ENCODE measurements at regions not wholly inside any gene's neighbourhood (a gene's known extent, or its start where the extent isn't known, plus 50 kb on each side); places are given as distances from the start of the nearest gene placed in this dataset.

- TF ChIP-seq RCOR1 (IDR thresholded peaks at IDR 0.05; ENCODE audit: insufficient replicate concordance, low read length) (no peak), NFE2L2 (IDR thresholded peaks at IDR 0.05; ENCODE audit: low read depth, low read length) (no peak), FOS (IDR thresholded peaks at IDR 0.05; ENCODE audit: low read depth, low read length) (no peak), CHD1 (IDR thresholded peaks at IDR 0.05; ENCODE audit: low read depth, low read length) (no peak), ELK1 (IDR thresholded peaks at IDR 0.05; ENCODE audit: borderline replicate concordance, low read depth, low read length) (no peak), RFX5 (IDR thresholded peaks at IDR 0.05; ENCODE audit: low read depth, low read length) (no peak), MAZ (IDR thresholded peaks at IDR 0.05; ENCODE audit: borderline replicate concordance, low read depth, low read length) (no peak), MXI1 (IDR thresholded peaks at IDR 0.05; ENCODE audit: borderline replicate concordance, low read depth, low read length) (no peak), CTCF (conservative IDR thresholded peaks at IDR 0.05; ENCODE audit: low read depth, low read length) (no peak), MAFK (IDR thresholded peaks at IDR 0.05; ENCODE audit: low read depth, low read length) (no peak), BHLHE40 (IDR thresholded peaks at IDR 0.05; ENCODE audit: low read depth, low read length) (no peak), USF2 (IDR thresholded peaks at IDR 0.05; ENCODE audit: low read depth, low read length) (no peak), RAD21 (IDR thresholded peaks at IDR 0.05; ENCODE audit: low read length) (no peak)
- Histone ChIP-seq H4K20me1 (ENCODE audit: insufficient read depth, low read length) (no peaks in the 10 kb centered on the region), H3K36me3 (ENCODE audit: control insufficient read depth, insufficient read depth, low read length) (no peaks in the 10 kb centered on the region), H2AK9ac (replicated peaks; ENCODE audit: low read depth, low read length, poor library complexity) (no peak overlapping the region), H3K4ac (ENCODE audit: low read depth, low read length) (no peak overlapping the region), H3K4me1 (ENCODE audit: control insufficient read depth, insufficient read depth, low read length) (no peaks in the 10 kb centered on the region), H3K14ac (replicated peaks; ENCODE audit: low read depth, low read length) (no peak overlapping the region), H2BK120ac (ENCODE audit: low read depth, low read length) (no peak overlapping the region), H3K9me1 (ENCODE audit: insufficient read depth, low read length) (no peaks in the 10 kb centered on the region), H2BK15ac (ENCODE audit: low read depth, low read length) (no peak overlapping the region), H3K4me2 (ENCODE audit: low read depth, low read length) (no peak overlapping the region), H2AK5ac (ENCODE audit: low read depth, low read length) (no peak overlapping the region), H3K4me3 (ENCODE audit: insufficient read depth, low read depth, low read length) (no peak overlapping the region), H4K8ac (ENCODE audit: low read depth in 2 of 2, low read length in 2 of 2) (no peak overlapping the region), H3K23ac (ENCODE audit: low read depth, low read length) (no peak overlapping the region), H3K18ac (ENCODE audit: low read depth, low read length) (no peak overlapping the region), H3K27me3 (ENCODE audit: control insufficient read depth, insufficient read depth, low read length) (no peaks in the 10 kb centered on the region), H2BK5ac (ENCODE audit: low read depth, low read length, poor library complexity, severe bottlenecking) (no peak overlapping the region), H4K91ac (ENCODE audit: insufficient read depth, low read depth, low read length) (no peak overlapping the region), H3K56ac (ENCODE audit: extremely low read depth, insufficient read depth, low read length) (no peak overlapping the region), H2BK20ac (ENCODE audit: low read depth, low read length) (no peak overlapping the region), H3K9me3 (ENCODE audit: control insufficient read depth, insufficient read depth, low read length) (peaks cover 1% of the 10 kb centered on the region; the same call in 1 of the 2 replicates), H2AFZ (replicated peaks; ENCODE audit: low read length, poor library complexity) (no peak overlapping the region), H4K5ac (ENCODE audit: low read depth, low read length) (no peak overlapping the region), H3K79me1 (ENCODE audit: low read depth in 1 of 2, low read length in 2 of 2) (no peaks in the 10 kb centered on the region), H3K9ac (ENCODE audit: low read depth, low read length) (no peak overlapping the region), H3K27ac (ENCODE audit: insufficient read depth, low read length) (no peak overlapping the region)
- DNase-seq (no peak), ATAC-seq (ENCODE audit: low read depth) (no peak)
- no CpG with 5 or more reads among the region's 2 CpGs for WGBS, 2 experiments (ENCODE audit: extremely low coverage in 2 of 2, insufficient read length in 1 of 2)
- dilution Hi-C loops (cut with HindIII; ENCODE audit: low sequenced_read_pairs, unreplicated experiment): no loop called here
- no TSS peak for BruUV-seq (replicated peaks)
- CTCF ChIA-PET: no interaction called here
- intact Hi-C loops (cut with micrococcal nuclease): no loop called here
- in situ Hi-C loops (cut with MboI; ENCODE audit: low sequenced_read_pairs): no loop called here
- POLR2A ChIA-PET (ENCODE audit: unreplicated experiment): no interaction called here
Measured at GRCh38 chr6:160812097-160812496, 110.1 kb downstream of the PLG start.
